ENCODE measurements at regions not wholly inside any gene's neighbourhood (a gene's known extent, or its start where the extent isn't known, plus 50 kb on each side); places are given as distances from the start of the nearest gene placed in this dataset.

- TF ChIP-seq EZH2 (IDR thresholded peaks at IDR 0.05; ENCODE audit: low read length, missing control alignments) = no peak
- TF ChIP-seq, protein P1, sequence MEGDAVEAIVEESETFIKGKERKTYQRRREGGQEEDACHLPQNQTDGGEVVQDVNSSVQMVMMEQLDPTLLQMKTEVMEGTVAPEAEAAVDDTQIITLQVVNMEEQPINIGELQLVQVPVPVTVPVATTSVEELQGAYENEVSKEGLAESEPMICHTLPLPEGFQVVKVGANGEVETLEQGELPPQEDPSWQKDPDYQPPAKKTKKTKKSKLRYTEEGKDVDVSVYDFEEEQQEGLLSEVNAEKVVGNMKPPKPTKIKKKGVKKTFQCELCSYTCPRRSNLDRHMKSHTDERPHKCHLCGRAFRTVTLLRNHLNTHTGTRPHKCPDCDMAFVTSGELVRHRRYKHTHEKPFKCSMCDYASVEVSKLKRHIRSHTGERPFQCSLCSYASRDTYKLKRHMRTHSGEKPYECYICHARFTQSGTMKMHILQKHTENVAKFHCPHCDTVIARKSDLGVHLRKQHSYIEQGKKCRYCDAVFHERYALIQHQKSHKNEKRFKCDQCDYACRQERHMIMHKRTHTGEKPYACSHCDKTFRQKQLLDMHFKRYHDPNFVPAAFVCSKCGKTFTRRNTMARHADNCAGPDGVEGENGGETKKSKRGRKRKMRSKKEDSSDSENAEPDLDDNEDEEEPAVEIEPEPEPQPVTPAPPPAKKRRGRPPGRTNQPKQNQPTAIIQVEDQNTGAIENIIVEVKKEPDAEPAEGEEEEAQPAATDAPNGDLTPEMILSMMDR (conservative IDR thresholded peaks at IDR 0.05 in 1 of 2, IDR thresholded peaks at IDR 0.05 in 1 of 2; ENCODE audit: low read depth in 1 of 2, low read length in 2 of 2) = no peak
Observed at GRCh38 chr9:78428640-78429039, 131.7 kb downstream of the PSAT1 start.
